ENCODE measurements at regions not wholly inside any gene's neighbourhood (a gene's known extent, or its start where the extent isn't known, plus 50 kb on each side); places are given as distances from the start of the nearest gene placed in this dataset.

GRCh38 chr3:181974198-181974597, 262.5 kb downstream of the SOX2 start:
- H3K4me1 ChIP-seq (ENCODE audit: control insufficient read depth, low read length), result no peaks in the 10 kb centered on the region
- no peak overlapping the region for H3K4me3 ChIP-seq (ENCODE audit: low read length)
- no peaks in the 10 kb centered on the region for H3K9me3 ChIP-seq (ENCODE audit: control insufficient read depth, insufficient read depth, low read length)
- H3K27ac ChIP-seq (ENCODE audit: low read depth, low read length), result no peak overlapping the region
- H3K27me3 ChIP-seq (ENCODE audit: control insufficient read depth, low read length), result no peaks in the 10 kb centered on the region; the same call in 1 of the 2 replicates
- no peak overlapping the region for H3K4me2 ChIP-seq (ENCODE audit: low read length)
- no peak for TF ChIP-seq EZH2phosphoT487 (IDR thresholded peaks at IDR 0.05; ENCODE audit: borderline replicate concordance, low read length)
- TF ChIP-seq, protein P1, sequence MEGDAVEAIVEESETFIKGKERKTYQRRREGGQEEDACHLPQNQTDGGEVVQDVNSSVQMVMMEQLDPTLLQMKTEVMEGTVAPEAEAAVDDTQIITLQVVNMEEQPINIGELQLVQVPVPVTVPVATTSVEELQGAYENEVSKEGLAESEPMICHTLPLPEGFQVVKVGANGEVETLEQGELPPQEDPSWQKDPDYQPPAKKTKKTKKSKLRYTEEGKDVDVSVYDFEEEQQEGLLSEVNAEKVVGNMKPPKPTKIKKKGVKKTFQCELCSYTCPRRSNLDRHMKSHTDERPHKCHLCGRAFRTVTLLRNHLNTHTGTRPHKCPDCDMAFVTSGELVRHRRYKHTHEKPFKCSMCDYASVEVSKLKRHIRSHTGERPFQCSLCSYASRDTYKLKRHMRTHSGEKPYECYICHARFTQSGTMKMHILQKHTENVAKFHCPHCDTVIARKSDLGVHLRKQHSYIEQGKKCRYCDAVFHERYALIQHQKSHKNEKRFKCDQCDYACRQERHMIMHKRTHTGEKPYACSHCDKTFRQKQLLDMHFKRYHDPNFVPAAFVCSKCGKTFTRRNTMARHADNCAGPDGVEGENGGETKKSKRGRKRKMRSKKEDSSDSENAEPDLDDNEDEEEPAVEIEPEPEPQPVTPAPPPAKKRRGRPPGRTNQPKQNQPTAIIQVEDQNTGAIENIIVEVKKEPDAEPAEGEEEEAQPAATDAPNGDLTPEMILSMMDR (IDR thresholded peaks at IDR 0.05; ENCODE audit: low read depth, low read length, poor library complexity, severe bottlenecking), result no peak
- H4K20me1 ChIP-seq (ENCODE audit: control insufficient read depth, insufficient read depth, low read depth, low read length), result no peaks in the 10 kb centered on the region
- no peaks in the 10 kb centered on the region for H3K36me3 ChIP-seq (ENCODE audit: control insufficient read depth, low read length)
- H3K79me2 ChIP-seq (ENCODE audit: control insufficient read depth, low read length), result no peaks in the 10 kb centered on the region
- H3F3A ChIP-seq (ENCODE audit: control insufficient read depth, insufficient read depth), result no peaks in the 10 kb centered on the region
- no peaks in the 10 kb centered on the region for H3K9me2 ChIP-seq (replicated peaks; ENCODE audit: control insufficient read depth, low read length)

- Histone ChIP-seq H3K27ac (ENCODE audit: low read depth, low read length) (no peak overlapping the region), H3K36me3 (ENCODE audit: control insufficient read depth, low read length) (no peaks in the 10 kb centered on the region), H3K4me2 (ENCODE audit: low read length) (no peak overlapping the region), H3K27me3 (ENCODE audit: control insufficient read depth, low read length) (no peaks in the 10 kb centered on the region), H4K20me1 (ENCODE audit: control insufficient read depth, insufficient read depth, low read depth, low read length) (no peaks in the 10 kb centered on the region), H3K9me3 (ENCODE audit: control insufficient read depth, insufficient read depth, low read length) (no peaks in the 10 kb centered on the region), H3F3A (ENCODE audit: control insufficient read depth, insufficient read depth) (no peaks in the 10 kb centered on the region), H3K9me2 (replicated peaks; ENCODE audit: control insufficient read depth, low read length) (no peaks in the 10 kb centered on the region), H3K4me3 (ENCODE audit: low read length) (no peak overlapping the region), H3K79me2 (ENCODE audit: control insufficient read depth, low read length) (no peaks in the 10 kb centered on the region), H3K4me1 (ENCODE audit: control insufficient read depth, low read length) (no peaks in the 10 kb centered on the region)
- no peak for TF ChIP-seq EZH2phosphoT487 (IDR thresholded peaks at IDR 0.05; ENCODE audit: borderline replicate concordance, low read length)
- TF ChIP-seq, protein P1 (IDR thresholded peaks at IDR 0.05; ENCODE audit: low read depth, low read length, poor library complexity, severe bottlenecking), result no peak
Measured at GRCh38 chr3:181976526-181976925, 264.8 kb downstream of the SOX2 start.

- H4K20me1 ChIP-seq (ENCODE audit: control insufficient read depth, insufficient read depth, low read depth, low read length), result no peaks in the 10 kb centered on the region
- no peaks in the 10 kb centered on the region for H3K4me1 ChIP-seq (ENCODE audit: control insufficient read depth, low read length)
- H3K27me3 ChIP-seq (ENCODE audit: control insufficient read depth, low read length), result no peaks in the 10 kb centered on the region
- H3K36me3 ChIP-seq (ENCODE audit: control insufficient read depth, low read length), result no peaks in the 10 kb centered on the region
- no peaks in the 10 kb centered on the region for H3F3A ChIP-seq (ENCODE audit: control insufficient read depth, insufficient read depth)
- no peak overlapping the region for H3K27ac ChIP-seq (ENCODE audit: low read depth, low read length)
- no peak overlapping the region for H3K4me3 ChIP-seq (ENCODE audit: low read length)
- no peaks in the 10 kb centered on the region for H3K9me2 ChIP-seq (replicated peaks; ENCODE audit: control insufficient read depth, low read length)
- no peaks in the 10 kb centered on the region for H3K79me2 ChIP-seq (ENCODE audit: control insufficient read depth, low read length)
- H3K9me3 ChIP-seq (ENCODE audit: control insufficient read depth, insufficient read depth, low read length), result no peaks in the 10 kb centered on the region
- H3K4me2 ChIP-seq (ENCODE audit: low read length), result no peak overlapping the region
- no peak for TF ChIP-seq EZH2phosphoT487 (IDR thresholded peaks at IDR 0.05; ENCODE audit: borderline replicate concordance, low read length)
- TF ChIP-seq, protein P1 (IDR thresholded peaks at IDR 0.05; ENCODE audit: low read depth, low read length, poor library complexity, severe bottlenecking), result no peak
Measured at GRCh38 chr3:181985386-181985785, 273.7 kb downstream of the SOX2 start.

- Histone ChIP-seq H3F3A (ENCODE audit: control insufficient read depth, insufficient read depth) (no peaks in the 10 kb centered on the region), H3K27ac (ENCODE audit: low read depth, low read length) (no peak overlapping the region), H4K20me1 (ENCODE audit: control insufficient read depth, insufficient read depth, low read depth, low read length) (no peaks in the 10 kb centered on the region), H3K4me3 (ENCODE audit: low read length) (no peak overlapping the region), H3K27me3 (ENCODE audit: control insufficient read depth, low read length) (no peaks in the 10 kb centered on the region), H3K4me1 (ENCODE audit: control insufficient read depth, low read length) (no peaks in the 10 kb centered on the region), H3K9me2 (replicated peaks; ENCODE audit: control insufficient read depth, low read length) (no peaks in the 10 kb centered on the region), H3K36me3 (ENCODE audit: control insufficient read depth, low read length) (no peaks in the 10 kb centered on the region), H3K4me2 (ENCODE audit: low read length) (no peak overlapping the region), H3K79me2 (ENCODE audit: control insufficient read depth, low read length) (no peaks in the 10 kb centered on the region), H3K9me3 (ENCODE audit: control insufficient read depth, insufficient read depth, low read length) (no peaks in the 10 kb centered on the region)
- TF ChIP-seq, protein P1 (IDR thresholded peaks at IDR 0.05; ENCODE audit: low read depth, low read length, poor library complexity, severe bottlenecking), result no peak
- no peak for TF ChIP-seq EZH2phosphoT487 (IDR thresholded peaks at IDR 0.05; ENCODE audit: borderline replicate concordance, low read length)
Measured at GRCh38 chr3:181987736-181988135, 276.0 kb downstream of the SOX2 start.
